ENCODE measurements at regions not wholly inside any gene's neighbourhood (a gene's known extent, or its start where the extent isn't known, plus 50 kb on each side); places are given as distances from the start of the nearest gene placed in this dataset.
"Not testable (repeated sequence)": the region's sequence is repeated elsewhere in the genome, so short reads cannot be mapped to it uniquely, and the experiment has no call there.

DNA sequence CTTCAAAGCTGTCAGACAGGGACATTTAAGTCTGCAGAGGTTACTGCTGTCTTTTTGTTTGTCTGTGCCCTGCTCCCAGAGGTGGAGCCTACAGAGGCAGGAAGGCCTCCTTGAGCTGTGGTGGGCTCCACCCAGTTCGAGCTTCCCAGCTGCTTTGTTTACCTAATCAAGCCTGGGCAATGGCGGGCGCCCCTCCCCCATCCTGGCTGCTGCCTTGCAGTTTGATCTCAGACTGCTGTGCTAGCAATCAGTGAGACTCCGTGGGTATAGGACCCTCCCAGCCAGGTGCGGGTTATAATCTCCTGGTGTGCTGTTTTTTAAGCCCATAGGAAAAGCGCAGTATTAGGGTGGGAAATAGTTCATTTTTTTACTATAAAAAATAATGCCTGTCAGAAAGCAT, 894.2 kb downstream of the EFNA5 start:
- TF ChIP-seq, protein P1, sequence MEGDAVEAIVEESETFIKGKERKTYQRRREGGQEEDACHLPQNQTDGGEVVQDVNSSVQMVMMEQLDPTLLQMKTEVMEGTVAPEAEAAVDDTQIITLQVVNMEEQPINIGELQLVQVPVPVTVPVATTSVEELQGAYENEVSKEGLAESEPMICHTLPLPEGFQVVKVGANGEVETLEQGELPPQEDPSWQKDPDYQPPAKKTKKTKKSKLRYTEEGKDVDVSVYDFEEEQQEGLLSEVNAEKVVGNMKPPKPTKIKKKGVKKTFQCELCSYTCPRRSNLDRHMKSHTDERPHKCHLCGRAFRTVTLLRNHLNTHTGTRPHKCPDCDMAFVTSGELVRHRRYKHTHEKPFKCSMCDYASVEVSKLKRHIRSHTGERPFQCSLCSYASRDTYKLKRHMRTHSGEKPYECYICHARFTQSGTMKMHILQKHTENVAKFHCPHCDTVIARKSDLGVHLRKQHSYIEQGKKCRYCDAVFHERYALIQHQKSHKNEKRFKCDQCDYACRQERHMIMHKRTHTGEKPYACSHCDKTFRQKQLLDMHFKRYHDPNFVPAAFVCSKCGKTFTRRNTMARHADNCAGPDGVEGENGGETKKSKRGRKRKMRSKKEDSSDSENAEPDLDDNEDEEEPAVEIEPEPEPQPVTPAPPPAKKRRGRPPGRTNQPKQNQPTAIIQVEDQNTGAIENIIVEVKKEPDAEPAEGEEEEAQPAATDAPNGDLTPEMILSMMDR (IDR thresholded peaks at IDR 0.05) = not testable (repeated sequence)
- TF ChIP-seq POLR2A (IDR thresholded peaks at IDR 0.05) = not testable (repeated sequence)
